CD4-positive, alpha-beta T cell treated with Interleukin-1 beta for 1 hour (primary cell): ENCODE measurements at regions not wholly inside any gene's neighbourhood (a gene's known extent, or its start where the extent isn't known, plus 50 kb on each side); places are given as distances from the start of the nearest gene placed in this dataset.

ENCODE experiments used
- DNase-seq, 2 donors: peaks; one replicate each; pipeline ENCODE4 v3.0.0-alpha.2; 2020 to 2022

DNA sequence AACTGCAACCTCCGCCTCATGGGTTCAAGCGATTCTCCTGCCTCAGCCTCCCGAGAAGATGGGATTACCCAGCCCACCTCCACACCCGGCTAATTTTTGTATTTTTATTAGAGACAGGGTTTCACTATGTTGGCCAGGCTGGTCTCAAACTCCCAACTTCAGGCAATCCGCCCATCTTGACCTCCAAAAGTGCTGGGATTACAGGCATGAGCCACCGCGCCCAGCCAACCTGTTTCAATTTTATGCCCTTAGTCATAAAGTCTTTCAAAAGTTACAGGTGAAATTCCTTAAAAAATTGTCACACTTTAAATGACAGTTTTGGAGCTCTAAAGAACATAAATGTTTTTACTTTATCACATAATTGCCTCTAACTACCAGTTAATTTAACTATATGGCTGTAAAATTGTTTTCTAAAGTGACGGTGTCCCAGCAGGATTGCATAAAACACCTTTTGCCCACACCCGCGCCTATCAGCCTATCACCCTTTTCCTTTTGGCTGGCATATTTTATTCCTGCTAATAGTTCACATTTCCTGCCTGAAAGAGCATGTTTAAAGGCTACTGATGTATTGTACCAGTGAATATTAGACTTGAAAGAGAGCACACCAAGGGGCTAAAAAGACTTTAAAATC lies 164.2 kb upstream of the SEMA6D start:
- no peak for DNase-seq

DNA sequence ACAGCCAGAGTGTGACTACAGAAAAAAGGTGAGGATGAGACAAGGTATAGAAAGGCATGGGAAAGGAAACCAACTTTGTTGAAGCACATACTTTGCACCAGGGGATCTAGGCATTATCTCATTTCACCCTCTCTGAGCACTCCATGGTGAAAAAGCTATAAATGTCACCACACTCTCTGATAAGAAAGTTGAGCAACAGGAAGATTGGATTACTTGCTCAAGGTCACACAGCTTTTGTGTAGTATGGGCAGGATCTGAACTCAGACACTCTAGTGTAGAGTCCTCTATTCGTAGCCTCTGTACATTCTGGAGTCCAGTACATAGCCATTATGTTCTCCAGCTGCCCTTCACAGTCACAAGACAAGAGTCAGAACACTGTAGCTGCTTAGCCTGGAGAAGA lies 163.4 kb upstream of the SEMA6D start:
- no peak for DNase-seq

- no peak for DNase-seq
Measured at GRCh38 chr15:47561102-47561501, 156.2 kb upstream of the SEMA6D start.

DNA sequence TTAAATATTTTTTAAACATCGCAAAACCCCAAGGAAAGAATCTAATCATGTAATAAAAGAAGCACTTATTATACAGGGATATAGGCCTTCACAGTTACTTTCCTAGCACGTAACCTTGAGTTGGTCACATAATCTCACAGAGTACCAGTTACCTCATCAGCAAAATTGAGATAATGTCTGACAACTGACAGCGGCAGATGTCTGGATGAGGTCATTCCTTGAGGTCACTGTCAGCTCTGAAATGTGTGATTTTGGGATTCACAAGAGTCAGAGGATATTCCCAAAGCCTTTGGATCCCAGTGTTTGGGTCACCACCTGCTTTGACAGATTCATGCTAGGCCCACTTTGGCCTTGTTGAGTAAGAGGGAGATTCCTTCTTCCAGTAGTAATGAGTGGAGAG lies 151.4 kb upstream of the SEMA6D start:
- no peak for DNase-seq

DNA sequence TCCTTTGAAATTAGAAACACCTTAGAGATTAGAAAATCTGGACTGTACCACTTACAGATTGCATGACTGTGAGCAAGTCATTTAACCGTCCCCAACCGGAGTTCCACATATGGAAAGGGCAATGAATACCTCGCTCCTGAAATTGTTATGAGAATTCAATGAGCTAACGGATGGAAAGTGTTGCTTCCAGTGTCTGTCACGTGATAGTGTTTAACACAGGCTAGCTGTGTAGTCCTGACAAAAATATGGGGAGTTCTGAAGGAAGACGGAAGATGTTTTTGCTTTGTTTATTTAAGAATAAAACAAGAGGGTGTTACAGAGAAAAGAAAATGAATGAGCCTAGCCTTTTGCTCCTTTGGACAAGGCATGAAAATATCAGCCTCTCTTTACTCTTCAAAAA lies 150.7 kb upstream of the SEMA6D start:
- no peak for DNase-seq

GRCh38 chr15:47568030-47568429 lies 149.3 kb upstream of the SEMA6D start:
- DNase-seq = no peak

- DNase-seq = no peak
Measured at GRCh38 chr15:47570044-47570443, 147.3 kb upstream of the SEMA6D start.

DNA sequence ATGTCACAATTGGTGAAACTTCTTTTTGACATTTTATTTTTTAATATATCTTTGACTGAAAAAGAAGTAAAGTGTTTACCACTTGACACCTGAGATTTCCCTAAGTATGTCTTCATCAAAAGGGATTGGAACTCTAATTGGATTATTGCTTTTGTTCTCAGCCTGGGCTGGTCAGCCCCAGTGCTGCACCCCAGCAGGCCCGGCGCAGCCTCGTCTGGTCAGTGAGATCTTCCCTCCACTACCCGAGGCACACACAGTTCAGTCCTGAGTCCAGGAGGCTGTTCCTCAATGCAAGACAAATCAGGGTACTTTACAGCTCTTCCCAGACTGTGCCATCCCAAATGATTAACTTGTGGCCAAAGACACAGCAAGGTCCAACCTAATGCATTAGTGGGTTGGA lies 146.9 kb upstream of the SEMA6D start:
- no peak for DNase-seq

- DNase-seq = no peak
Measured at GRCh38 chr15:47570881-47571640, 146.2 kb upstream of the SEMA6D start.

DNA sequence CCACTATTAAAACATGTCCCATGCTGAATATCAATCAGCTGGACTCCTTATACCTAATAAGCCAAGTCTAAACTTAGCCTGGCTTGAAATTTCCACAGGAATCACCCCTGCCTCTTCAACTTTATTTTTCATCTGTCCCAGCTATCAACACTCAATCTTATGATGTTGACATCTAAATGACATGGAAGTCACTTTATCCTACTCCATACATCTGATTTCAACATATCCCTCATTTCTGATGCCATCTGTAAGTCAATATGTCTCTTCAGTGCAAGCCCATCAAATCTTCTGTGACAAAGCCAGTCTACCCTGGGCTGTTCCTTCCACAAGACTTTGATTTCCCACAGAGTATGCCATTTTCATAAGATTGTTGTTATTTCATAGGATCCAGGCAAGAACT lies 143.6 kb upstream of the SEMA6D start:
- DNase-seq = no peak

GRCh38 chr15:47577000-47577399 lies 140.3 kb upstream of the SEMA6D start:
- DNase-seq = no peak

DNA sequence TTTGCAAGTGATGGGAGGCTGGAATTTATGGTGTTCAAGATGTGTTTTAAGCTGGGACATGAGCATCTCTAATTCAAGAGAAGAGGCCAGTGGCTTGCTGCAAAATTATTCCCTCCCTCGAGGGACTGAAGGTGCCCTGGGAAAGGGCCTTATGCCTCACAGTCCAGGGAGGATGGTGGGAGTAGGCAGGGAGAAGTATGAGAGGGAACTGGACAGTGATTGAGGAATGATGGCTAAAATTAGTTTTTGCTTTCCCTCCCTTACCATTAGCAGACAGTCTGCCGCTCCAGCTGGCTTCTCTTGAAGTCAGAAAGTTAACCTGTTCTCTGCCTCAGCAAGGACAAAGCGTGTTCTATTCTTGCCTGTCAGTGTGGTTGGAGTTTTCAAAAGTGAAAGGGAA lies 139.8 kb upstream of the SEMA6D start:
- no peak for DNase-seq

GRCh38 chr15:47582233-47582632 lies 135.1 kb upstream of the SEMA6D start:
- DNase-seq = no peak

DNA sequence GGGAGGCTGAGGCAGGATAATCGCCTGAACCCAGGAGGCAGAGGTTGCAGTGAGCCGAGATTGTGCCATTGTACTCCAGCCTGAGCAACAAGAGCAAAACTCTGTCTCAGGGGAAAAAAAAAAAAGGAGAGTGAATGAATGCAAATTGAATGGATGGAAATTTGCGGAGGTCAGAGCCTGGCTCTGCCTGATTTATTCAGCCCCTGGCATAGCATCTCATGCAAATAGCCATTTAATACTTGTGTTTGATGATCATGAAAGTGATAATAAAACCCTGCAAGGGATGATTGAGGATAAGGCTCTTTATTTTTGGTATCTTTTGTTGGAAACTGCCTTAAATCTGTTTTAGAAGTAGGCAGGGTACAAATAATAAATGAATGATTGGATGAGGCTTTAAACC lies 133.0 kb upstream of the SEMA6D start:
- no peak for DNase-seq

DNA sequence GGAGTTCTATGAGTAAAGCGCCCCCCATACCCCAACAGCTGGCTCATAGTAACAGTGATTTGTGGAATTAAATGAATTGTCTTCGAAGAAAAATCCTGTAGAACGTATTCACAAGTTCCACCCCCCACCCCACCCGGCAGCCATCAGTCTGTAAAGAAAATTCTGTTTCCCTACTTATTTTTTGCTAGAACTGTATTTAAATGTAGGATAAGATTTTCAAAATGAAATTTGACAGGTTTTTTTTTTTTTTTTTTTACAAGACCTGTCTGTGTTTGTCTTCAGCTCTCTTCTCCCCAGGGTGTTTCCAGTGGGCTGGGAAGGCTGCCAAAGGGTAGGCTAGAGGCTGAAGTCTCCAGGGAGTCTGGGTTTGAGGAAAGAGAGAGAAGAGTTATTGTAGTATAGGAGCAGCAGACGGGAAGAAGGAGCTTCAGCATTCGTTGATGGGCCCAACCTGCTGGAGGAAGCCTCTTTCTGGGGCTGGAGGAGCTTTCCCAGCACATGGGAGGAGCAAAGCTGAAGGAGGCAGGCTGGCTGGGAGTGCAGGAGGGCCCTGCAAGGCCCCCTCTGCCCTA lies 130.6 kb upstream of the SEMA6D start:
- DNase-seq = no peak

GRCh38 chr15:47587940-47588802 lies 129.1 kb upstream of the SEMA6D start:
- no peak for DNase-seq

- no peak for DNase-seq
Measured at GRCh38 chr15:47588958-47589357, 128.3 kb upstream of the SEMA6D start.

- no peak for DNase-seq
Measured at GRCh38 chr15:47598996-47599395, 118.3 kb upstream of the SEMA6D start.

- DNase-seq = no peak
Measured at GRCh38 chr15:47599806-47600205, 117.5 kb upstream of the SEMA6D start.

DNA sequence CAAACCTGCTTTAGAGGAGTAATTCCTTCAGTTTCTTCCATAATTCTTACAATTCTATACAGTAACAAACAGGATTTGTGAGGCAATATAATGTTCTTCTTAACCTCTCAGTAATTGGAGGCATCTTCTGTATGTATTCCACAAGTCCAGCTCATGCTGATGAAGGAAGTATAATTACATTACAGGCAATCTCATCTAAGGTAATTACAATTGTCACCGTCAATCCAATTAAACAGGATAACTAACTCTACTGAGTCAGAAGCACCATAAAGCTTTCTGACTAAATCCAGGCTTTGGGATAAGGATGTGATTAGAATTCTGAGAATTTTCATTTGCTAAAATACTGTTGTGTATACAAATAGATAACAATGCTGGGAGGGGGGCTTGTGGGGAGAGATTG lies 115.2 kb upstream of the SEMA6D start:
- no peak for DNase-seq

- no peak for DNase-seq
Measured at GRCh38 chr15:47603026-47603425, 114.3 kb upstream of the SEMA6D start.

DNA sequence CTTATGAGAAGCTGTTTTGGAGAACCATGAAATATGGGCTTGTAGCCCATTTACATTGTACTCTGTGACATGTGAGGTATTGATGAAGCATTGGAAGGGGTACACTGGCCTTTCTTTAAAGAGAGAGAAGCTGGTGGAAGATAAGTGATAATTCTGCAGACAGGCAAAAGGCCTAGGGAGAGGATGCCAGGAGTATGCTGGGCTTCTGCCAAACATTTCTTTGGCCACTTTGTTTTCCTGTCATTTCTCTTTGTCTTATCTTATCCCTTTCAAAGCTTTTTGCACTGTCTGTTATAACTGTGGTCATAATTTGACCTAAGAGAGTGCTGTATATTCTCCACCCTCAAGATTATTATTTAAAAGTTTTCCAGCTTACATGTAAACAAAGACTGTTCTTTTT lies 109.6 kb upstream of the SEMA6D start:
- DNase-seq = no peak

- no peak for DNase-seq
Measured at GRCh38 chr15:47609693-47610092, 107.6 kb upstream of the SEMA6D start.

DNA sequence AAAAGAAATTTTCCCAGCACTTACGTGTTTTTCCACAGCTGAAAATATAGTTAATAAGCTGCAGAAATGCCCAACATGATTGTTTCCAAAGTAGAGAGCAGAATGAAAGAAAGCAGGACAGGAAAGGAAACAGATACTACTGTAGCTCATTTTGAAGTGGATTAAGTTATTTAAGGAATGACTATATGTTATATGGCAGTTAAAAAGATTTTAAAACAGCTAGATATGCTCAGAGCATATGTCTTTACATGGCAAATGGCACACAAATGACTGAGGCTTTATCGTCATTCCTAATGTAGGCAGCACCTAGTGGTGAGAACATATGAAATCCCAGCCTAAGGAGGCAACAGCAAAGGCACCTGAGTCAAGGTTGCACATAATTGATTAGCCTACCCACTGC lies 106.6 kb upstream of the SEMA6D start:
- no peak for DNase-seq
